Activated CD4-positive, alpha-beta T cell treated with anti-CD3 and anti-CD28 coated beads, Interleukin-2, Interleukin-6, amounts not matched to agents 100 ng/mL and 50 ng/mL, durations not matched to agents 16 hours and 8 hours (primary cell): ENCODE measurements at regions not wholly inside any gene's neighbourhood (a gene's known extent, or its start where the extent isn't known, plus 50 kb on each side); places are given as distances from the start of the nearest gene placed in this dataset.

Experiments
- DNase-seq: peaks from one replicate; pipeline ENCODE4 v3.0.0-alpha.2; 2020

DNA sequence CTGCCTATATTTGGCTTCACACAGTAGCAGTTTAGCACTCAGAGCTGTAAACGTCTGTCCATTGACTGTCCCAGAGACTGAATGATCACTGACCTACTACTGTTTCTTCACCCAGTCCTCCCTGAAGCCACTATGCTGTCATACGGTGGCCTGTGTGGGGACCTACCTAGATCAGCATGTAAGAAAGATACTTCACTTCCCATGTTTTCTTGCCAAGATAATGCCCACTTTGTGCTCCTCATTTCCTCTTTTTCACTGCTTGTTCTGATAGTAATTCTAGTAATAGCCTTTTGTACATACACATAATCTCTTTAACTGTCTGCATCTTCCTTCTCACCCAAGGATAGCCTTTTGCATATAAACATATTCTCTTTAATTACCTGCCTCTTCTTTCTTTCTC, 109.9 kb upstream of the TIAM2 start:
- DNase-seq: no peak

DNA sequence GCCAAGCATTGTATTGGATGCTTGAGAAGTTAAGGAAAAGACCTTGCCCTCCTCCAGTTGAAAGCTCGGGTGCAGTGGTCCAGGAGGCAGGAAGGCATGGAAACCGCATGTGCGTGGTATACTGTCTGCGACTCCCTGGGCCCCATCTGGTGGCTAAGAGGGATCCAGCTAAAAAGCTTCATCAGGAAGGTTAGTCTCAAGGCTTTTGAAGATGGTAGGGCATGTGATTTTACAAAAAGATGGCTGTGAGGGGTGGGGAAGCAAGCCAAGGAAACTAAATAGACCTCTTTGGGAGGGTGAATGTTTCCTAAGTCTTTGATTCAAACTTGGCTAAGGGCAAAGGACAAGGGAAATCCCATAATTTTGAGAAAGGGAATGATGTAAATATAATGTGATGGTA, 109.1 kb upstream of the TIAM2 start:
- DNase-seq: no peak

DNA sequence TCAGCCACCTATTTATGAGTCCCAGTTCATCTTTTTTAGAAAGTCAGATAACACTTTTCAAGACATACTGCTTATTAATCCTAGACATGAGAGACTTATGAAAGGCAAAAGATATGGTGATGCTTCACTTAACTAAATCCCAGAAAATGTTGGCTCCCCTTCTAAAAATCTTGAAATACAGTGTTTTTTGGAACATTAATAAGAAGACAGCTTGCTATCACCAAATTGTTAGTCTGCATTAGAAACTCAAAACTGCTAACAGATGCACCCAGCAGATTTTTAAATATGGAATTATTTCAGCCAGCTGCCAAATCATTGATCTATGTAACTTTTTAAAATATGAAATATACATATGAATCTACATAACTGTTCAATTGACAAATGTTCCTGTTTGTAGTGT, 108.6 kb upstream of the TIAM2 start:
- DNase-seq: no peak

DNA sequence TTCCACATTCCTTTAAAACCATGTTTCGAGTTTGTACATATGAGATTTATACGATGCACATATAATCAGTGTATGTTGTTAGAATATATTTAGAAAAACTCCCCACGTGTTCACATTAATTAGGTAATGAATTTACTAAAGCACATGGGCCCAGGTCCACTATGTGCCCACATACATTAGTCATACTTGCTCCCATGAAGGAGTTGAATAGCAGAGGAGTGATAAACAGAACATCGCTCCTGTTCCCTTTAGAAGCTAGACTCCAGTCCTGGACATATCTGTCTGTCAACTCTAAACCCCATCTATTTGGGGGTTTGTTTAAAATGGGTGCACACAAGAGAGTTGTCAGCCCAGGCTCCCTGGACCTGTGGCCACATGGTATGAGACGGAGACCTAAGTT, 108.1 kb upstream of the TIAM2 start:
- DNase-seq: no peak

DNA sequence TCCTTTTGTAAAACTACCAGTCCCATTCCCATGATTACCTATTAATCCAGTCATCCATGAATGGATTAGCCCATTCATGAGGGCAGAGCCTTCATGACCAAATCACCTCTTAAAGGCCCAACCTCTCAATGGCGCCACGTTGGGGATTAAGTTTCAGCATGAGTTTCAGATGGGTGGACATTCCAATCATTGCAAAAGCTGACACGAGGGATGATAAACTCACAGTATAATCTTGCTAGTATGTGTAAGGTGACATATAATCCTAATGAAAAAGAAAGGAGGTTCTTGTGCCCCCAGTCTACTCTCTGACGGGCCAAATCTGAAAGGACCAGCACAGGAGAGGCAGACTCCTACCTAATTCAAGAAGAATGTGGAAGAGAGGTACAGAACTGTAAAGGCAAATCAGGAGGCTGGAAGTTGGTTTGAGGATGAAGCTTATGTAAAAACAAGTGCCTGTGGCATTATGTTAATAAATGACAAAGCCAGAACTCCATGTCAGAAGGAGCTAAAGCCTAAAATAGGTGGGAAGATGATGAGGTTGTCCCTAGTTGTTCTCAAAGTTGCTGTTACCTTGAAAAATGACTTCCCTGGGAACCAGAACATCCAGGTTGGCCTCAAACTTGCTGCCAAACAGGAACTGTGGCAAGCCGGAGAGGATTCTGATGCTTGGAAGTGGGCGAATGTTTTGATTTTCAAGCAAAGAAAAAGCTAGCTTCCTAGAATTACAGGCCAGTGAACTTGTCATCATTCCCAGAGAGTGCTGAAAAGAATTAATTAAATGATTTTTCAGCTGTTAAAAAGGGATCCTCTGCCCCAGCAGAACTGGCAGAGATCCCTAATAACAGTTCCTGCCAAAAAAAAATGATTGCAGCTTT, 106.5 kb upstream of the TIAM2 start:
- no peak for DNase-seq

DNA sequence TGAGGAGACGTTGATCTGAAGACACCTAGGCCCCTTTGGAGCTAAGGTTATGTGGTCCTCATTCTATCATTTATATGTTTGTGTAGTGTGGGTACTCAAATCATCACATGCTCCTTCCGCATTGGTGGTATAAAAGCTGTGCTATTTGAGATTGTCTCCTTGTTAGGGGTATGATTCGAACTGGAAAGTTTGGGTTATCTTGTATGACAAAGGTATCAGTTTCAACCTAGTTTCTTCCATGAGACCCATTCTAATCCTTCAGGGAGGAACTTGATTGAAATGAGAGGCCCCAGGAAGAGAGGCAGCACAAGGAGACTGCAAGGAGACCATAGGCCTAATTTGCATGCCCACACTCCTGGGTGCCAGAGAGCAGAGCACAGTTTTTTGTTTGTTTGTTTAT, 104.2 kb upstream of the TIAM2 start:
- DNase-seq: no peak

DNA sequence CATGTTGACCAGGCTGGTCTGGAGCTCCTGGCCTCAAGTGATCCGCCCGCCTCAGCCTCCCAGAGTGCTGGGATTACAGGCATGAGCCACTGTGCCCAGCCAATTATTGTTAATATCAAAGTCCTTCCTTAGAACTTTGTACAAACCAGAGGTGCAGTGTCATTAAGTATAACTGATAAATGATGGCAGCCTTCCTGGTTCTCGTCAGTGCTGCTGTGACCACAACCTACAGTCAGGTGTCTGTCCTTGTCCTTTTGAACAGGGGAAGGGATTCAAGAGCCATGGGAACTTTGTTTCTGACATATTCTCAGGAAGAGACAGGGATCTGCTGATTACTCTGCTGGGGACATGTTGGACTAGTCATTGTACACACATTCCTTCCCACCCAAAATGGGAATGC, 103.2 kb upstream of the TIAM2 start:
- DNase-seq: no peak

DNA sequence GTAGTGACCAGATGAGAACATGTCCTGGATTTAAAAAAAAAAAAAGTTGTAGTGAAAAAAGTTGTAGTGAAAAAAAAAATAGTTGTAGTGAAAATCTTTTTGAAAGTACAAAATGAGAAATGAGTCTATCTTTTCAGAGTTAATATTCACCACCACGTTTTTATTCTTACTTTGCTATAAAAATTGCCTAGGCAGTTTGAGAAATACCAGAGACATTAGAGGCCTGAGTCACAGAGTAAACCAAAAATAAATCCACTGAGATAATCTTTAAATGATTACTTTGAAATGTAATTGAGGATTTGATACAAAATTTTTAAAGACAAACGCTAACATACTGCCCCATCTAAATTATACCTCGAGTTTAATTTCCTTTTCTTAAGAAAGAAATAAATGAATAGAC, 101.2 kb upstream of the TIAM2 start:
- DNase-seq: no peak

DNA sequence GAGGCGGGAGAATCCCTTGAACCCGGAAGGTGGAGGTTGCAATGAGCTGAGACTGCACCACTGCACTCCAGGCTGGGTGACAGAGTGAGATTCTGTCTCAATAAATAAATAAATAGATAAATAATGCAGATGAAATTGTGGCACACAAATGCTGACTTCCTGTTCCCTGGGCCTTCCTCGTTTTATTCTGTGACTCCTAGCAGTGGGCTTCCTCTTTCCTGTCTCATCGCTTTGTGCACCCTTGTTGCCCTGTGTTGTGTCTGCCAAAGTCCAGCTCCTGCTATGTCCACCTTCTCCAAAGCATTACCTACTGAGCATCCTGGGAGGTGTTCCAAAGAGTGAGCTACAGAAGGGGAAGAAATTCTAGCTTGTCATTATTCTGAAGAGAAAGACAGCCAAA, 100.2 kb upstream of the TIAM2 start:
- DNase-seq: no peak

DNA sequence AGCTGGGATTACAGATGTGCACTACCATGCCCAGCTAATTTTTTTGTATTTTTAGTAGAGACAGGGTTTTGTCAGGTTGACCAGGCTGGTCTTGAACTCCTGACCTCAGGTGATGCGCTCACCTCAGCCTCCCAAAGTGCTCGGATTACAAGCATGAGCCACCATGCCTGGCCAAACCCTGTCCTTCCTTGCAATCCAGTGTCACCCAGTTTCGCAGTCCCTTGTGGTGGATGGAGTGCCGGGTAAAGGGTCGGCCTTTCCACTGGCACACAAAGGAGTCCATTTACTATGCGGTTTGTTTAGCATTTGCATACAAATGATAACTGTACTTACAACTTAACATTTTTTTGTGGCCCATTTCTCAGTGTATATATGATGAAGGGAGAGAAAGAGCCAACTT, 99.3 kb upstream of the TIAM2 start:
- DNase-seq: no peak

DNA sequence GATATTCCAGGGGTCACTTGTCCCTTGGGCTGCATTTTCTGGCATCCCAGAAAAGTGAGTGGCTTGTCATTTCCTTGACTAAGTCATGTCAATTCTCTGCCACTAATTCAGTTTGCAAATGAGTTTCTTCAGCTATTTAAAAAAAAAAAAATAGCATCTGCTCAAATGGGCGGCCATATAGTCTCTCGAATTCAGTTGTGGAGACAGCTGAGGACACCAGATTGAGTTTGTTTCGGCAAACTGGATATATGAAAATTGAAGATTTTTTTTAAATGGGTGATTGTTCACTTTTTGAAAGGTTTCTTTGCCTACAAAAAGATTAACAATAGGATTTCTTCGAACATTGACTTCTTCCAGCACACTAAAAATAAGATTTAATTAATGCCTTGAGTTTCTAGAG, 96.3 kb upstream of the TIAM2 start:
- DNase-seq: no peak

DNA sequence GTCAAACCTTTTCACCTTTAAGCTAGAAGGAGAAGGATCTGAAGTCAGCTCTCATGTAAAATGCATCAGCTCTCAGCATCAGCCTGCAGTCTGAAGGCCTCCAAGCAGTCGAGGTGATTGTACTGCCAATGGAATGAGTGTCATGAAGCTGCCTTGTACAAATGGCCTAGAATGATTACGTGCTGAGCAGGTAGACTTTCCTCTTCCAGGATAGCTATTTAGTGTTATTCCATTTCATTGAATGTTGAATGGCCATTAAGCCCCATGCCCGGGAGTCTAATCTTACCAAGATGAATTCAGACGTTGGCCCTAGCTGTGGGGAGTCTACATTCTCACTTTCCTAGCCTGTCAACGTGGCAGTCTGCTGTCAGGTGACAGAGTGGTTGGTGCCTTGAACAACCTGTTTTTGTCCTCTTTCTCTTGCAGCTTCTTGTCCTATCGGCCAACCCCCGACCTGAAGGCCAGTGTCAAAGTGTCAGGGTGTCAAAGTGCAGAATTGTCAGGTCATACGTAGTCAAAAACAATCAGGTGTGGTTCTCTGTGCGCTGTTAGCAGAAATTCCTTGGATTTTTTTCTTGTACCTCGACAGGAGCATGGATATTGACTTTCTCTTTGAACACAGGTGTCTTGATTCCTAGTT, 95.2 kb upstream of the TIAM2 start:
- no peak for DNase-seq

DNA sequence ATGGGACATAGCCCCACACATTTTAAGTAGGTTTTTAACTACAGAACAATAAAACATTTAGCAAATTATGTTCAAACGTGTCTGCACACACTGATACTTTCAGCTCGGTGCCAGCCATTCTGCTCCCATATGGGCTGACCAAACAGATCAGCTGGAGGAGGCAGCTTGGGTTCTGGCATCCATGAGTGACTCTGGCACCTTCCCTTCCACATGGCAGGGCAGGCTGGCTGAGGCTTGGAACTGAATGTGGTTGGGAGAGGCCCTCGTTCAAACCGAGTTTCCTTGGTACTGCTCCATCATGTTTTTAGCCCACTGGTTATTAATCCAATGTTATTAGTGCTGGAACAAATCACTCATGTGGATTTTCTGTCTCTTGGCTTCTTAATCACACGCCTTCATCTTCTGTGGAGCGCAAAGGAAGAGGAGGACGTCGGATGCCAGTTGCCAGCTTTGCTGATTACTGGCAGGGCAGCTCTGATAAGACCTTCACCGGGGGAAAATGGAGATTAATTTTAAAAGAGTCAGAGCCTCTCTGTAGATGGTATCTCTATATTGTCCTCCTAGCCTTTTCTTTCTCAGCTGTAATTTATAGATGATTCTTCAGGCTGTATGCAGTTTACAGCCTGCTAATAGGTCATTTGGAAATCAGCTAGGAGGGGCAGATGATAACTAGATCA, 93.1 kb upstream of the TIAM2 start:
- DNase-seq: no peak

DNA sequence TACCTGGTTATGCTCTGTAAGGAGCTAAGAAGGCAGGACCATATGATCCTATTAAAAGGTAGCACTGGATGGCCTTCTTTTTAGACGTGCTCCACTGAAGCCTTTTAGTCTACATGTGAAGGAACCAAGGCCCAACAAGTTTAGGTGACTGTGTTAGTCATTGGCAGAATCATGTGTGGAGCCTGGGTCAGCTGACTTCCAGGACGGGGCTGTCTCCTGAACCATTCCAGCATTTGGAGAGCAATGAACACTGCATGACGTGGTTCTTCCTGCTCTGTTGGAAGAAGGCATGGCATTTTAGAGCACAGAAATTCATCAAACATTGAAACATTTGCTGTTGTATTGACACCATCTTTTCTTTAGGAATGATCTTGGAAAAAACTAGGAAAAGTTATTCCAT, 87.8 kb upstream of the TIAM2 start:
- no peak for DNase-seq

DNA sequence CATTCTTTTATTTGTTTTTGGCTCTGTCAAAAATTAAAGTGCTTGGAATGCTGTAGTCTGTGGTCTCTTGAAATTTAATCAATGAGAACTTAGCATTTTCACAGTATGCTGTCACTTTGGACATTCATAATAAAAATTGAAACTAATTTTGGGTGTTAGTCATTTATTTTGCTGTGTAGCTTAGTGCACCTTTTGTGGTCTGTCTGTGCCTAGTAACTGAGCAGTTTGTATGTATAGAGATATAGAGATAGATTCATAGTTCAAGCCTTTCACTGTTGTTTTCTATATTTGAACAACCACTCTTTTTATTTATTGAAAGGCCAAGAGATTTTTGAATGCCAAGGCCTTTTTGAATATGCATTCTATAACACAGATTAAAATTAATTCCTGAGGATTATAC, 86.4 kb upstream of the TIAM2 start:
- DNase-seq: no peak

DNA sequence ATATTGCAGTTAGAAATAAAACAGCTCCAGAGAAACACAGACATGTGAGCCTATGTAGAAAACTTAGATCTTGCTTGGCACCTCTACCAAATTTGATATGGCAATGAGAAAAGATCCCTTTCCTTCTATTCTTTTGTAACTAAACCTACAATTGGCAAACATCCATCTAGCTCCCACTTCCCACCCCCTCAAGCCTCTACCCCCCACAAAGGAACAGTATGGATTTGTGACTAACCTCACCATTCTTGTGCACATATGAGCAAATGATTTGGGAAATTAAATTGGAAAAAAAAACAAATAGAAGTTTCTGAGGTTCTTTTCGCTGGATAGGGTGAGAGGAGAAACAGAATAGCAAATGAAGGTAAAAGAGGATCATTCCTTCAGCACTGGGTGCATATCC, 85.8 kb upstream of the TIAM2 start:
- DNase-seq: no peak

DNA sequence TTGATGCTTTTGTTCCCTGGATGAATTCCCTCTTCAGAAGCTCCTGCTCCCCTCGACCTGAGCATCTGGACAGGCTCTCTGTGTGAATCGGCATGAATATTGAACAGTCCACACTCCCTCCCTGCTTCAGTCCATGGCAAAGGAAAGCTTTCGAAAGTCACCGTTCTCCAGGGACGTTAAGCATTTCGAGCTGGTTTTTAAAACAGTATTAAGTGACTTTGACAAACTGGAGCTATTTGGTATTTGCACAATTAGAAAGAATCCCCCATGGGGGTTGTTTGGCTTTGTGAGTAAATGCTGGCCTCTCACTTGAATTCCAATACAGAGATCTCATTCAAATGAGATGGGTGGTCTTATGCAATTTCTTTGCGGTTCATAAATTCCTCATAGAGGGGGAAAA, 85.3 kb upstream of the TIAM2 start:
- no peak for DNase-seq

DNA sequence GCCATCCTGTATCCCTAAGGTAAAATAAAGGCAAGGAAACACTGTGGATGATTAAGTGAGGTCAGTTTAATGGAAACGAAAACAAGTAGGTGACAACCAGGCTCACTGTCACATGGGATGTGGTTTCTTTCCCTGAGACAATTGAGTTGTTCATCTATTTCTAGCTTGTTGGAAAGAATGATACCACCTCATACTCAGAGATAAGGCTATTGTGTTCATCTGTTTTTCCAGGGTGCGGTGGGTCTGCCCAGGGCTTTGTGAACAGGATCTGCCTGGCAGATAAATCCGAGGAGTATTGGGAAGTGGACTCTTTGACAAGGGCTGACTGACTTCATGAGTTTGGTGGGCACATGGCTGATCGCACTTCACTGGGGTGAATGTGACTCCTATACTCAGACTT, 80.8 kb upstream of the TIAM2 start:
- no peak for DNase-seq

DNA sequence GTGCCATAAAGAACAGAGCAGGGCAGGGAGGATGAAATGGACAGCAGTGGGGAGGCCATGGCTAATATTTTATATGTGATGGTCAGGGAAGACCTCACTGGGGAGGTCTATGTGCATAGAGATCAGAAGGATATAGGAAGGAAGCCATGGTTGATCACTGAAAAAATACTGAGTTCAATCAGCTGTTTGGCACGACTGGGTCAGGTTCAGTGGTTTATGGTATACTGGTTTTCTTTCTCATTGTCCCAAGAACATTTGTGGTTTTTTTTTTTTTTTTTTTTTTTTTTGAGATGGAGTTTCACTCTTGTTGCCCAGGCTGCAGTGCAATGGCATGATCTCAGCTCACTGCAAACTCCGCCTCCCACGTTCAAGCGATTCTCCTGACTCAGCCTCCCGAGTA, 78.3 kb upstream of the TIAM2 start:
- DNase-seq: peak; percentile 8

DNA sequence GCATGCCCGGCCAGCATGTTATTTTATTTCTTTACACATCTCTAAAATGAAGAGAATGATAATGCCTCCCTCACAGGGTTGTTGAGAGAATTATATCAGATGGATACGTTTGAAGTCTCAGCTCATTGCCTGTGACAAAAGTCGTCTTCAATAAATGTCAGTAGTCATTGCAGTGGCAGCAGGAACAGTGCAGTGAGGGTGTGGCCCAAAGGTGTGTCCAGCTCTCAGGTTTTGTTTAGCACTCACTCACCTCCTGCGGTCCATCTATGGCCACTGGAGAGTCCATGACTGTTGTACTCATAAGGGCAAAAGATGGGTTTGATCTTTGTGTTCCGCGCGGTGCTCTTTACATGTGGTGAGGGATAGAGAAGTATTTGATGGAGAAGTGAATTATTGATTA, 77.2 kb upstream of the TIAM2 start:
- DNase-seq: no peak

DNA sequence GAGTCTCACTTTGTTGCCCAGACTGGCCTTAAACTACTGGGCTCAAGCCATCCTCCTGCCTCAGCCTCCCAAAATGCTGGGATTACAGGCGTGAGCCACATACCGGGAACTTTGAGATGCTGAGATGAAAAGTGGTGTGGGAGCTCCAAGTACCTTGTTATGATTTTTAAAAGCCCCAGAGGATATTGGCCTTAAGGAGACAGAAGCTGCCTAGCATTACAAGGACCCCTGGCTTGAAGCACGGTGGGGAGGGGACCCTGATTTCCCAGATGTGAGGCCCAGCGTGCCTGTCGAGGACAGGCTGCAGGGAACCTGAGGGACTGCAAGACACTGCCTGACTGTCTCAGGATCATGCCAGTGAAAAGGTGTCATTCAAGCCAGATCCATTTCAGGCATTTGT, 75.3 kb upstream of the TIAM2 start:
- DNase-seq: no peak

DNA sequence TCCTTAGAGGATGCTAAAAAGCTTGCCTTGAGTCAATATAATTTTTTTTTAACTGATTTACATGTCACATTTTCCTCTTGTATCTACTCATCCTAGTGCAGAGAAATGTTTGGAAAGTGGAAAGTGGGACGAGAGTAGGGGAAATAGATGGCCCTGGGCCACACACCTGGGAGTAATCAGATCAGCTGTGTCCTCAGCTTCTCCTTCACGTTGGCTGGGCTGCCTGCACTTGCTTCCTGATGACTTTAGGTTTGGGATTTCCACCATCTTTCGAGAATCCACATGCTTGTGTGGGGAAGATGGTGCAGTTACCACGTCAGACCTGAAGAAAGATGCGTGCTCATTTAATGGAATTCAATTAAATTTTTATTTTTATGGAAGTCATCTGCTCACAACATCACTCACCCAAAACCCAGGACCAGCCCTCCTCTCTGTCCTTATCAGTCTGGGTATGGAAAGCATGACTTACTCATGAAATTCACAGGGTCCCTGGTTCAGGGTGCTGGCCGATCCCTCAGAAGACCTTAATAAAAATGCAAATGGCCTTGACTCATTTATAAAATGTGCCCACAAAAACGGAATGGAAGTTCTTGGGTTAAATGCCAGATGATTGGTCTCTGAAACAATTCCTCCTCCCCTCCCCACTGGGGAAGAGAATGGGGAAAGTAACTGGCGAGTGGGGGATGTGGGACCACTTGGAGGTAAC, 74.5 kb upstream of the TIAM2 start:
- DNase-seq: no peak

DNA sequence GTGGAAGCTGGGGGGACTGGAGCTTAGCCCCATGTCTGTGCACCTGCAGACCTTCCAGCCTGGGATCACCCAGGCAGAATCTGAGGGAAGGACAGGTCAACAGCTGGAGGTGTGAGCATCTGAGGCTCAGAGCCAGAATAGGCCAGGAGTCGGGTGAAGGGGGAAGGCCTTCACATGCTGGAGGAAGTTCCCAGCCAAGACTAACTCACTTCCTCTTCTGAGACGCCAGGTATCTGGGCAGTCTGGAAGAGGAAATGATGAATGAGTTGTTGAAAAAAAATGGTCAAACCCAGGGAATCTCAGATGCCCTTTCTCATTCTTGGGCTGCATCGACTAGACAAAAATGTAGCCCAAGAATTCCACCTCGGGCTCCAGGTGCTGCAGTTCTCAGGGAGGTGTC, 73.6 kb upstream of the TIAM2 start:
- no peak for DNase-seq
